ENCODE measurements at regions not wholly inside any gene's neighbourhood (a gene's known extent, or its start where the extent isn't known, plus 50 kb on each side); places are given as distances from the start of the nearest gene placed in this dataset.

DNA sequence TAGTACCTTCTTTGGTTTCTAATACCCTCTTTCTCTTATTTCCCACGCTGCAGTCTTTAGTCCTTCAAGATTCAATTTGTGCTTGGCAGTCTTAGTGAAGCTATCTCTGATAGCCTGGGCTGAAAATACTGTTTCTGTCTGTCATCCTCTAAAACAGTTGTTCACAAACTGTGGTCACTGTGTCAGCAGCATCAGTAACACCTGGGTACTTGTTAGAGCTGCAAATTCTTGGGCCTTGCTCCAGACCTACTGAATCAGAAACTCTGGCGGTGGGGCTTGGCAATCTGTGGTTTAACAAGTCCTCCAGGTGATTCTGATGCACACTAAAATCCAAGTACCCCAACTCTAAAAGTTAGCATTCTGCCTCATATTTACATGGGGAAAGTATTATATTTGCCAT, 217.5 kb upstream of the SEL1L start:
- Histone ChIP-seq H3K36me3 (ENCODE audit: low read depth) (no peaks in the 10 kb centered on the region), H3K9me3 (ENCODE audit: severe bottlenecking) (no peaks in the 10 kb centered on the region), H3K4me1 (ENCODE audit: insufficient read depth, poor library complexity, severe bottlenecking) (no peaks in the 10 kb centered on the region), H3K4me3 (ENCODE audit: severe bottlenecking) (no peak overlapping the region), H3K27me3 (ENCODE audit: insufficient read depth, poor library complexity, severe bottlenecking) (no peaks in the 10 kb centered on the region), H3K27ac (ENCODE audit: poor library complexity, severe bottlenecking) (no peak overlapping the region)
- no peak for DNase-seq (ENCODE audit: low spot score)
- TF ChIP-seq, protein P1, sequence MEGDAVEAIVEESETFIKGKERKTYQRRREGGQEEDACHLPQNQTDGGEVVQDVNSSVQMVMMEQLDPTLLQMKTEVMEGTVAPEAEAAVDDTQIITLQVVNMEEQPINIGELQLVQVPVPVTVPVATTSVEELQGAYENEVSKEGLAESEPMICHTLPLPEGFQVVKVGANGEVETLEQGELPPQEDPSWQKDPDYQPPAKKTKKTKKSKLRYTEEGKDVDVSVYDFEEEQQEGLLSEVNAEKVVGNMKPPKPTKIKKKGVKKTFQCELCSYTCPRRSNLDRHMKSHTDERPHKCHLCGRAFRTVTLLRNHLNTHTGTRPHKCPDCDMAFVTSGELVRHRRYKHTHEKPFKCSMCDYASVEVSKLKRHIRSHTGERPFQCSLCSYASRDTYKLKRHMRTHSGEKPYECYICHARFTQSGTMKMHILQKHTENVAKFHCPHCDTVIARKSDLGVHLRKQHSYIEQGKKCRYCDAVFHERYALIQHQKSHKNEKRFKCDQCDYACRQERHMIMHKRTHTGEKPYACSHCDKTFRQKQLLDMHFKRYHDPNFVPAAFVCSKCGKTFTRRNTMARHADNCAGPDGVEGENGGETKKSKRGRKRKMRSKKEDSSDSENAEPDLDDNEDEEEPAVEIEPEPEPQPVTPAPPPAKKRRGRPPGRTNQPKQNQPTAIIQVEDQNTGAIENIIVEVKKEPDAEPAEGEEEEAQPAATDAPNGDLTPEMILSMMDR (IDR thresholded peaks at IDR 0.05; ENCODE audit: poor library complexity, severe bottlenecking): no peak
- no peak for ATAC-seq (ENCODE audit: low read depth)

GRCh38 chr14:81759541-81759940, 225.9 kb upstream of the SEL1L start:
- Histone ChIP-seq H3K4me1 (ENCODE audit: insufficient read depth, poor library complexity, severe bottlenecking) (no peaks in the 10 kb centered on the region), H3K27ac (ENCODE audit: poor library complexity, severe bottlenecking) (no peak overlapping the region), H3K4me3 (ENCODE audit: severe bottlenecking) (no peak overlapping the region), H3K9me3 (ENCODE audit: severe bottlenecking) (no peaks in the 10 kb centered on the region), H3K36me3 (ENCODE audit: low read depth) (no peaks in the 10 kb centered on the region), H3K27me3 (ENCODE audit: insufficient read depth, poor library complexity, severe bottlenecking) (no peaks in the 10 kb centered on the region)
- DNase-seq (ENCODE audit: low spot score) (no peak), ATAC-seq (ENCODE audit: low read depth) (no peak)
- TF ChIP-seq, protein P1 (IDR thresholded peaks at IDR 0.05; ENCODE audit: poor library complexity, severe bottlenecking): no peak

DNA sequence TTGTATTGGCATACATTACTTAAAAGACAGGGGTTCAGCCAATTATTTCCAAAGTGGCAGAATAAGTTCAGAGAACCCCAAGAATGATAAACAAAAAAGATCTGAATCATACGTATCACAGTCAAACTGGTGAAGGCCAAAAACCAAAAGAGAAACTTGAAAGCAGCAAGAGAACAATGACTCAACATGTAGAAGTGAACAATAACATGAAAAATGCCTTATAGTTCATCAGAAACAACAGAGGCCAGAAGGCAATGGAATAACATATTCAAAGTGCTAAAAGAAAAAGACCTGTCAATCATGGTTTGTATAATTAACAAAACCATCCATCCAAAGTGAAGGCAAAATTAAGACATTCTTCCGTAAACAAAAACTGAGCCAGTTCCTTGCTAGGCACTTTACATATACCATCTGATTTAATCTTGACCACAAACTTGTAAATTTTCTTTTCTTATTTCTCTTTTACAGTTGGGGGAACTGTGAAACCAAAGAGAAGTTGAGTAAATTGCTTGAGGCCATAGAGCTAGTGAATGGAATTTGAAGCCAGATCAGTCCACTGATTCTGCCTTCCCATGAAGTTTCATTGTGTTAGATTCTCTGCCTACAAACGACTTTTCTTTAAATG, 232.1 kb upstream of the SEL1L start:
- Histone ChIP-seq H3K9me3 (ENCODE audit: severe bottlenecking) (no peaks in the 10 kb centered on the region), H3K27me3 (ENCODE audit: insufficient read depth, poor library complexity, severe bottlenecking) (no peaks in the 10 kb centered on the region)
- TF ChIP-seq, protein P1 (IDR thresholded peaks at IDR 0.05; ENCODE audit: poor library complexity, severe bottlenecking): no peak

DNA sequence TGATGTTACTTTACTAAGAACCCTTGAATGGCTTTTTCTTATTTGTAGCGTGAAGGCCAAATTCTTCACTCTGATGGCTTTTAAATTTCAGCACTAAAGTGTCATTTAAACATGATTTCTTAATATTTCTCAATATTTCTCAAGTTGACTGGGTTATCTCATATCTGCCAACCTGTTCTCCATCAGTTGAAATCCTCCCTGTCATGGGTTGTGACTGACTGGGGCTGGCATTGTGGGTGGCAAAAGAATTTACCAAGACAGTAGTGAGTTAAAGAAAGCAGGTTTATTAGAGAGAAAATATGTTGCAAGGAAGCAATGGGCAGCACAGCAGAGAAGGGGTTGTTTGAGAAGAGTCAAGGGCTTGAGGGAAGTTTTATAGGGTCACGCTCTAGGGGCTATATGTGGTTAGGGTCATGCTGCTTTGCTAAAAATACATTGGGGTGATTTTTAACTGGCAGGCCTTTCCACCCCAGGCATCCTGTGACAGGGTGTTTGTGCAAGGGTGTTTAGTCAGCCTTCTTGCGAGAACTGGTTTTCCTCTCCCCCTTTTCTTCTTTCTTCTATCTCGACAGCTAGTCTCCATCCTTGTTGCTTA, 232.8 kb upstream of the SEL1L start:
- DNase-seq (ENCODE audit: low spot score) (no peak), ATAC-seq (ENCODE audit: low read depth) (no peak)
- Histone ChIP-seq H3K9me3 (ENCODE audit: severe bottlenecking) (no peaks in the 10 kb centered on the region), H3K4me3 (ENCODE audit: severe bottlenecking) (no peak overlapping the region), H3K27ac (ENCODE audit: poor library complexity, severe bottlenecking) (no peak overlapping the region), H3K27me3 (ENCODE audit: insufficient read depth, poor library complexity, severe bottlenecking) (no peaks in the 10 kb centered on the region), H3K36me3 (ENCODE audit: low read depth) (no peaks in the 10 kb centered on the region), H3K4me1 (ENCODE audit: insufficient read depth, poor library complexity, severe bottlenecking) (no peaks in the 10 kb centered on the region)
- TF ChIP-seq, protein P1 (IDR thresholded peaks at IDR 0.05; ENCODE audit: poor library complexity, severe bottlenecking): no peak

More for the DNA sequence above, 232.1 kb upstream of the SEL1L start:
- ATAC-seq (ENCODE audit: low read depth) (no peak), DNase-seq (ENCODE audit: low spot score) (no peak)
- Histone ChIP-seq H3K4me3 (ENCODE audit: severe bottlenecking) (no peak overlapping the region), H3K27ac (ENCODE audit: poor library complexity, severe bottlenecking) (no peak overlapping the region), H3K4me1 (ENCODE audit: insufficient read depth, poor library complexity, severe bottlenecking) (no peaks in the 10 kb centered on the region), H3K36me3 (ENCODE audit: low read depth) (no peaks in the 10 kb centered on the region)

All from RWPE2 (cell line).